HG03064 (cell line): ENCODE measurements at regions not wholly inside any gene's neighbourhood (a gene's known extent, or its start where the extent isn't known, plus 50 kb on each side); places are given as distances from the start of the nearest gene placed in this dataset.

ENCODE experiments used
- ATAC-seq: cut with Tn5 transposase; IDR thresholded peaks from one replicate; pipeline ENCODE4 v1.9.1; 2021; ENCODE audit warnings: low read depth; ENCODE audit not compliant: unreplicated experiment

DNA sequence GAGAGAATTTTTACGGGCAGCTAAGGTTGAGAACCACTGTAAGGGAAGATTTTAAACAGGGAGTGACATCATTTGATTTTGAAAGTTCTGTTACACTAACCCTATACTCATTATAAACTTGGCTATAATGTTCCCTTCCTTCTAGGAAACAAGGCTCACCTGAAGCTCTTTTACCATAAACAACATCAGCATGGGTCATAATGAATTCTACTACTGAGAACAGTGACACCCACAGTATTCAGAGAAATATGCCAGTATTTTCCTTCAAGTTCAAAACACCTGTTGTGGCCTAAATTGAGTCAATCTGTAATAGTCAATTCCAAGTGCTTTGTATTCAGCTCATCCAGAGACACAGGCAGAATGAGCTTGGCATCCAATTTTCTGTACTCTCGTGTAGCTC, 175.3 kb upstream of the STT3B start:
- no peak for ATAC-seq

DNA sequence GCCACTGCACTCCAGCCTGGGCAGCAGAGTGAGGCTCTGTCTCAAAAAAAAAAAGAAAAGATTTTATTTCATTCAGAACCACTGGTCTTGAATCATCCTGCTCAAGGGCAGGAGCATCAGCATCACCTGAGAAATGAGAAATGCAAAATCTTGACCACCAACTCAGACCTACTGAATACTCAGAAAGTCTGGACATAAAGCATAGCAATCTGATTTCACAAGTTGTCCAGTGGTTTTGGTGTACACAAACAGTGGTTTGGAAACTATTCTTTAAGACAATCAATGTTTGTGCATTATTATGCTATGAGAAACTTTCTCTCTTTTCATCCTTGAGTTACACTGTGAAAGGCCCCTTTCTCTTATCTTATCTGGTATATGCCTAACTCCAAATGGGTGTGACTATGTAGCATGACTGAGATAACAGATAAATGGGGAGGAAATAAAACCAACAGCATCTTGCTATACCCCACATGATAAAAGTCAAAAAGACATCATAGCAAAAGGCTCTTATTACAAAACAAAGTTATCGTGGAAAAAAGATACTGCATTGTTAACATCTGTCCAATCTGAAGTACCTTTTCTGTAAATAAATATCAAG, 174.2 kb upstream of the STT3B start:
- ATAC-seq: no peak

DNA sequence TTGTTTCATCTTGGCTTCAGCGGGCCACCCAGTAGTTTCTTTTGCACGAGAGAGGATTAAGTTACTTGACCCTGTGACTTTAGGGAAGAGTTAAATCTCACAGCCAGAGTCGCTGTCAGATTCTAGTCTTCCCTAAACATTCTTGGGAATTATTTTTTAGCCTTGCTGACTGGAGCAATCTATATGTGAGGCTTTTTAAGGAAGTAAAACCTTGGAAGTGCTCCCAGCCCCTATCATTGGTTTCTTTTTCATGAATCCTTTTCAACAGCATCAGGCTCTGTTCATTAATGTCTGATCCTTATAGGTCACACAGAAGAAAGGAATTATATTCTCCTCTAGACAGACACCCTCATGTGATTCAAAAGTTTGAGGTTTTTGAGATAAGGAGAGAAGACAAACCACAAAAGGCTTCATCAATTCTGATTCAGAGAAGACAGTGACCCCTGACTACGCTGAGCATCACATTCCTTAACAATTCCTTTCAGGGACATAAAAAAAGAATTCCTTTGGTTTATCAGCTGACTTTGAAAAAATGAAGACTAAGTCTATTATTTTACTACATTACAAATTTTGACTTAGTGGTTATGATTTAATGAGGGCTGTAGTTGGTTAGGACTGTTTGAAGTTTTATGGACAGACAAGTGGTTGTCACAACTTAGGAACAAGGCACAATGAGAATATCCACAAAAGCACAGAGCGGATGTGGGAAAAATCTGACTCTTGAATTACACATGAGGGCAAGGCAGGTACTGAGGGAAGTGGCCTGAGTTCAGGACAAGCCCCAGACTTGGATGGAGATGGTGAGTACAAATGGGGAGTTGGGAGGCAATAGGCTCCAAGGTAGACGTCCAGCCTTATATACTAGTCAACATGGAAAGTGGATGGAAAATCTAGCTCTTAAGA, 171.1 kb upstream of the STT3B start:
- no peak for ATAC-seq

DNA sequence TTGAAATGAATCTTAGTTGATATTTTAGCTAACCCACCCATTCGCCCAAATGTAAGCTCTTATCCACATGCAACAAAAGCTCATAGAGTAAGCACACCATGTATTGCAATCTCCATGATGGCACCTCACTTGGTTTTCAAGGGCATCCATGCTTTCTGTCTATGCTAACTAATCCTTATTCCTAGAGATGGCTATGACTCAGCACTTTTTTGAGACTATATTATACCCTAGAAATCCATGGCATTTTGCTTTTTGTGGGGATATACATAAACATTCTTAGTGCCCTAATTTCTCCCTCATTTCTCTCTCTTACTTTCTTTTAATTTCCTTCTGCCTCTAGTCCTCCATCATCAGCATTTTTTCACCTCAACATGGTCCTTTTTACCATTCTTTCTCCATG, 168.5 kb upstream of the STT3B start:
- ATAC-seq: no peak

DNA sequence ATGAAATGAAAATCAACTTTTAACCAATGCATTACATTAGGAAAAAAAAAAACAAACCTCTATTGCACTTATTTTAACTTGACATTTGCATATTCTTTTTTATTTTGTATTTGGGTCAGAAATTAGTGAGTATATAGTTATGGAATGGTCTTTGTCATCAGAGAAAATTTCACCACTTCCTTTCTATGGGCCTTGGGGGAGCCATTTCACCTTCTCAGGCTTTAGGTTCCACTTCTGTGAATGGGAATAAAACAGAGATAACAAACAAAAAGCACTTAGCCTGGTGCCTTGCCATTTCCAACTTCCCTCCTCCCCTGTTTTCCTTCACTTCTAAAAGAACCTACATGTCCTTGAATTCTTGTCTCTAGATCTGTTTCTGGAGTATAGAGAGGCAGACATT, 168.0 kb upstream of the STT3B start:
- ATAC-seq: no peak

DNA sequence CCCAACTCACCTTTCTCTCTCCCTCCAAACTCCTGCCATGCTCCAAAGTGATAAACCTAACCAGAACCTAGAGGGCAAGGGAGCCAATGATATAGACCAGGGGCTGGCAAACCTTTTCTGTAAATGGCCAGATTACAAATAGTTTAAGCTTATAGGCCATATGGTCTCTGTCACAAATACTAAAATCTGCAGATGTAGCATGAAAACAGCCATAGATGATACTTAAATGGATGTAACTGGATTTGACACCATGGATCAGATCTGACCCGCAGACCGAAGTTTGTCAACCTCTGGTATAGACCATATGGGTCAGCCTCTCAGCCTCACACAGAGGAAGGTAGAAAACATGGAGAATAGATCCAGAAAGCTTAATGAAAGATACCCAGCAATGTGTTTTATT, 165.2 kb upstream of the STT3B start:
- no peak for ATAC-seq

DNA sequence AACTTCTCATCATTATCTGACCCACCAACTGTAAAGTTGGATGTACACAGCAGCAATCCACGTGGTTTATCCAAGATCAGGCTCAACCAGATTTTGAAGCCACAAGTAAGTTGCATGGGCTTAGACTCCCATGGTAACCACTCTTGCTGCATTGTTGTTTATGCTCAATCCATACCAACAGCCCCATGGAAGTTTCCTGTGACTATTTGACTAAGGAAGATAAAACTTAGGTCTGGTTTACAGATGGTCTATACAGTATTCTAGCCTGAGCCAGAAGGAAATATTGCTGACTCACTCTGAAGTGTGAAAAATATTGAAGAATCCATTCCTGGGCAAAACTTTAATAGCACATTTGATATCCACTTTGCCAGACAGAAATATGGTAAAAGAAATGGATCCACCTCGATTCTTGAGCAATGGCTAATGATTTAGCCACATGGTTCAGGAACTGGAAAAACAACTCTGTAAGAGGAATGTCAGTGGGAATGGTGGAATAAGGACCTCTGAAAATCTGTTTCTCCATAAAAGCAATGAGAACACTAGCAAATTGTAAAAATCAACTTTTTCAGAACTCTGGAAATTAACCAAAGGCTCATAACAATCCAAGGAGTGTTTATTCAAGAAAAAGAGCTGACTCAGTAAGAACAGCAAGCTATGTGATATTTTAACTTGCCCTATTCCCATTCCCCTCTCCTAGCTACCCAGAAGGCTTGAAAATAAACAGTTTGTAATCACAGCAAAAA, 162.9 kb upstream of the STT3B start:
- ATAC-seq: no peak

DNA sequence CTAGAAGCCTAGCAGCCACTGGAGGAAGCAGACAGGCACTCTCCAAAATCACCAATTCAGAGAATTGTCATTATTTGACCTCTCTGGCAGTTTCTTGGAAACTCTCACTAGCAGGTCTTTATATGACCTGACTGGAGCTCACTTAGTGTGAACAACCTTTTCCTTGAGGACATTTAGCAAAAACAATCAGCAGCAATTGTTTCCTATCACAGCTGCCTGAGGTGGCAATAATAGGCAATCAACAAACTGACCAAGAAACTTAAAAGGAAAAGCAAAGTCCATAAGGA, 162.4 kb upstream of the STT3B start:
- ATAC-seq: no peak

DNA sequence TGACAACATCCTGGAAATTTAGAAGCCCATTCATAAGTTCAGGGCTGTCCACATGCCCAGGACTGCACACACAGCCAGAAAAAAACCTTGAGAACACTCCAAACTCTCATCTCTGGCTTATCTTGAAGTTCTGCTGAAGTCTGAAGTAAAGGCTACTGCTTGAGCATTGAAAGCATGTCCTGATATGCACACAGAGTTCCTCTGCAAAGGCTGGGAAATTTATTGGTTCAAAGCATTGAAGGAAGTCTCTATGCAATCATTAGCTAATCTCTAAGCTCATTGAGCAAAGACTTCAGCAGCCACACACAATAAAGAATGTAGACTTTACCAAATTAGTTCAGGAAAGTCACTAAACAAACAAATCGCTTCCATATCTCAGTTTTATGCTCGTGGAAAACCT, 162.0 kb upstream of the STT3B start:
- no peak for ATAC-seq

DNA sequence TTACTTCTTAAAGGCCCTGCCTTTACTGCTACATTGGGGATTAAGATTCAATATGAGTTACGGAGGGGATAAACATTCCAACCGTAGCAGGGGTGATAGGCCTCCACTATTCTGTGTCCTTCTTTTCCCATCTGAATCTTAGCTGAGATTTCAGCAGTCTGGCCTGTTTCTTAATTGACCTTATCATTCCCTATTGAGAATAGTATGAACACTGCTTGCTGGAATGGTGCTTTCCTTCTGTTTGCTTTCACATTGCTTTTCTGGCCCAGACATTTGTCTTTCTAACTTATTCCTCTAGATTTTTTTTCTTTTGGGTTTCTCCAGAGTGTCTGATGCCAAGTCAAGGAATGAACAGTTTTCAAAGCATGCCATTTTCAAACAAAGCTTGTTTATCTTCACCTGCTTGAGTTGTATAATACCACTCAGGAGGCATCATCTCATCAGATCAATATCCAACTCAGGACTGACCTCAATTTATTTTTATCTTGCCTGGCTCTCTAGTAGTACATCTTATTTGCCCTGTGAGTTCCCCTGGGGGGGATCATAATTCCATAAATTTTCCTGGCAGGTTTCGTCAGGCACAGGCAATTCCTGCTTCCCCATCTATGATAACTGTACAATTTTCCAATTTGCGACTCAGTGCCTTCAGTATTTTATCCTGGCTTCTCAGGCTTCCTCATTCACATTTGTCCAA, 161.1 kb upstream of the STT3B start:
- ATAC-seq: no peak

DNA sequence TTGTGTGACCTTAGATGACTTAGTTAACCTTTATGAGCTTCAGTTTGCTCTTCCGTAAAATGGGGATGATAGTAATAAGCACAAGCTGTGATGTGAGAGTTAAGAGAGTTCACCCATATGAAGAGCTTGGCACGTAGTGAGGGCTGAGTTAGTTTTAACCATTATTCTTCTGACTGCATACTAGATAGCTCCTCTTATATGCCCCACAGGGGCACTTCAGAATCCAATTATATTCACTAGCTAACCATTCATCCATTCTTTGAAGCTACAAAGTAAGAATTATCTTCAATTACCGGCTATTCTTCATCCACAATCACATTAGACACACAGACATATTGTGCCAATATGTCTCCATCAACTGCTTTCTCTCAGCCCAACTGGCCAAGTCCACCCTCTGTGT, 159.0 kb upstream of the STT3B start:
- no peak for ATAC-seq

DNA sequence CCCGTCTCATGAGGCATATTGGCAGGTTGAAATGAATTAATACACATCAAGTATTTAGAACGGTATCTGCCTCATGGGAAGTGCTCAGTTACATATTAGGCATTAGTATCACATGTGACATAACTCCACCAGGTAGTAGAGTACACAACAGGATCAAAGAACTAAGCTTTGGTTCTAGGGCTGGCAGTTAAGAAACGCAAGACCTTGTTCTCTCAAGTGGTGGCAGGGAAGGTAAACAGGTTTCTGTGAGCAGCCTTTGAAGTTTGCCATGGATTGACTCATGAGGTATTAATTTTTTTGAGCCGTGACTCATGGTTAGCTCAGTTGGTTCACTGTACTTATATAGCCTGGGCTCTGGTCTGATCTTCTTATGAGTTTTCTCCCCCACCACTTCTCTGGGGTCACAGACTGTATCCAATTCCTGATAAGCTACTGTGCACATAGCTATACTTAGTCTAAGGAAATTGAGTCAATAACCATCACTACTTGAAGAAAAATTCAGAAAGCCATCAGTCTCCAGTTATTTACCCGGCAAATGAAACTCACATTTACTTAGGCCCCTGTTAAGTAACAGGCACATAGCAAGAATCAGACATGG, 155.6 kb upstream of the STT3B start:
- no peak for ATAC-seq

DNA sequence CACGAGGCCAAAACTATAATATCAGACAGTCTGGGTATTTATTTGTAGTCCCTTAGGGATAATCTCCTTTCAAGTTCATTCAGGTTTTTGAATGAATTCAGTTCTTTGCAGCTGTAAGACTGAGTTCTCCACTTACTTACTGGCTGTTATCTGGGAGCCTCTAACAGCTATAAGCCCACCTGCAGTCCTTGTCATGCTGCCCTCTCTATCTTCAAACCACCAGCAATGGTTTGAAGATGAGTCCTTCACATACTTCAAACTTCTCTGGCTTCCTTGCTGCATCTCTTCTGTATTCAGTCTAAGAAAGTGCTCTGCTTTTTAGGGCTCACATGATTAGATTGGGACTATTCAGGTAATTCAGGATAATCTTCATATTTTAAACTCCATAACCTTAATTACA, 154.5 kb upstream of the STT3B start:
- ATAC-seq: no peak

DNA sequence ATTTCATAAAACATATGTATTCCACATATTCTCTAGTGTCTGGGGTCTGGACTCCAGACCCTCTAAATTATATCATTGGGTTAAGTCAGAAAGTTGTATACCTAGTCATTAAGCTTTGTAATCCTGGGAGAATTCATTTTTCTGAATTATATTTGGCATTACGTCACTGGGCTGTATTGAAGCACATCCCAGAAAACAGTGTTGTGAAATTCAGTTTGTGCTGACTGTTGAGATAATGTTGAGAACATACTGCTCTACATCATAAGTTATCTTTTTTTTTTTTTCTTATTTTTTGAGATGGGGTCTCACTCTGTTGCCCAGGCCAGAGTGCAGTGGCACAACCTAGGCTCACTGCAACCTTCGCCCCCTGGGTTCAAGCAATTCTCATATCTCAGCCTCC, 153.1 kb upstream of the STT3B start:
- ATAC-seq: no peak

DNA sequence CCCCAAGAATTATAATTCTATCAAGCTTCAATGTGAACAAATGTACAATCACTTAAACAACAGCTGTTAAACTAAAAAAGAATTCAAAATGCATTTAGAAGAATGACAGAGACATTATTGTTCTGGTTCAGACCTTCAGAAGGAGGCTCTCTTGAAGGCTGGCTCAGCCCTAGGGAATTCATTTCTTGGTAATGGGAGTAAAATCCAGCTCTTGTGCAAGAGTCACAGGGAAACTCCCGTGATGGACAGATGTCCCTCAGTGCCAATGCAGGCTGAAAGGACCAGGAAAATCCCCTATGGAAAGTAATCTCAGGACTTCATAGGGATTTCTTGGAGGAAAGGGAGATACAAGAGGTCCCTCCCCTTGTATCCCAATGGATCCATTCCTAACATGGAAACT, 149.9 kb upstream of the STT3B start:
- no peak for ATAC-seq

DNA sequence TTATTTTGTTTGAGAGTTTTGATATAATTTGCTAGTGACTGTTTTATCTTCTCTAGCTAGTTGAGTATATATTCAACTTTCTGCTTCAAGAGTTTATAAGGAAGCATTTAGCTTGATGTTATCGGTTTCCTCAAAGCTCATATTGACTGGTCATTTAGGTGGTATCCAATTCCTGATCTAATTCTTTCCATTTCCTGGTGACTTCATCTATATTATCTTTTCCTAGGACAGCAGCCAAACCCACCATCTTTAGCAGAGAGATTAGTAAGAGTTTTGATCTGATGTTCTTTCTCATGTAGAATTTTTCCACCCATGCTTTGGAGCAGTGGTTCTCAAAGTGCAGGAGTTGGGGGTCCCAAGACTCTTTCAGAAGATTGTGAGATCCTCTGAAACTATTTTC, 148.6 kb upstream of the STT3B start:
- ATAC-seq: no peak

DNA sequence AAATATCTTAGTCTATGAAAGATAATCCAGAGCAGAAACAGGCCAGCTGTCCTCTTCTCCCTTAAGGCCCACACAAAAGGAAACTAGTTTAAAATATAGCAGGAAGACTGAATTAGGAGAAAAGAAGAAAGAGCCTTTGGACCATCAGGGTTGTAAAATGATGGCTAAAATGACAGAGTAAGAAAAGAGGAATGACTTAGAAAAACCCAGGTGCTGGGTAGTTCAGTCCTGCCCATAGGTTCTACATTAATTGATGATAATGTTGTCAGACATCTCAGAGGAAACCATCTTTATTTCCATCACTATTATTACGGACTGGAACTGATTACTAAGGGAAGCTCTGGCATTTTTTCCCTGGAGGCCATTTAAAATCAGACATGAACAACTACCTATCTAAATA, 142.8 kb upstream of the STT3B start:
- no peak for ATAC-seq

DNA sequence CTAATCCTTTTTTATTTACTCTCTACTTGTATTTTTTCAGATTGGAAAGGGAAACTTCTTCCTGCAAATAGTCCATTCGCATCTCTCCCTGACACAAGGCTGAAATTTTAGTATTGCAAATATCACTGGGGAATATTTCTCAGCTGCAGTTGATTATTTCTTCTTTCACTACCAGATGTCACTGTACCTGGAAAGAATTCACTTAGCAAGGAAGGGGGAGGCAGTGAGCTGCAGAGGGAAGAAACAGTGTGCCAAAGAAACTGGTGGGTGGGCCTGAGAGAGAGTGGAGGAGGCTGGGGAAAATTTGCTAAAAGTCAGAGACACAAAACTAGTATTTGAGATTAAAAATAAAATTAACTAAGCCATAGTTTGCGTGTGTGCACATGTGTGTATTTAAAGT, 142.3 kb upstream of the STT3B start:
- ATAC-seq: no peak

DNA sequence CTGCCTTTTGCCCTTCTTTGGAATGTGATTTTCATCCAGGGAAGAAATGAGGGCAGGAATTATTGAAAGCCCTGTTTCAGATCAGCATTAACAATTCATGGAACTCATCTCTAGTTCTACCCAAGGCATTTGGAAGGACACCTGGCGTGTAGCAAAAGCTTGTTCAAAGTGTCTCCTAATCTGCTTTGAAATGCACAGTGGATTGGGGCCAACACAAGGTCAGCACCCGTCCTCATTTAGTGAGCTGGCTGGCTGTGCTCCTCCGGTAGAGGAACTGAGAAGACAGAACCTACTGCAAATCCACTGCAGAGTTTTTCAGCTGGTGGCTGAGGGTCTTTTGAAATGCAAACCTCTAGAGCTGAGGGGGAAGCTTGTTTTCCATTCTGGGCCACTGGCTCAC, 141.6 kb upstream of the STT3B start:
- ATAC-seq: no peak

DNA sequence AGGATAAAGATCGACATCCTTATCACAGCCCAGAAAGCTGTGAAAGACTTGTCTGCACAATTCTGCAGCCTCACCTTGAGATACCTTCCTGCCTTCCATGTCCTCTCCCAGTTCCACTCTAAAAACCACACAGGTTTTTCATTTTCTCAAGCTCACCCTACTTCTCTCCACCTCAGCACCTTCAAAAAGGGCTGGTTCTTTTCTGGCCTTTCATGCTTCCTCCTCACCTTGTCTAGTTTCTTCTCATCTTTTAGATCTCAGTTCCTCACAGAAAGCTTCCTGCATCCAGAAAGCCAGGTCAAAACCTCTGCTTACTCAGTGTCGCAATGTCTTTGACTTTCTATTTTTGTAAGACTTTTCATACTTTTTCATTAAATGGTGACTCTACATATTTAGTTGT, 140.2 kb upstream of the STT3B start:
- ATAC-seq: no peak

DNA sequence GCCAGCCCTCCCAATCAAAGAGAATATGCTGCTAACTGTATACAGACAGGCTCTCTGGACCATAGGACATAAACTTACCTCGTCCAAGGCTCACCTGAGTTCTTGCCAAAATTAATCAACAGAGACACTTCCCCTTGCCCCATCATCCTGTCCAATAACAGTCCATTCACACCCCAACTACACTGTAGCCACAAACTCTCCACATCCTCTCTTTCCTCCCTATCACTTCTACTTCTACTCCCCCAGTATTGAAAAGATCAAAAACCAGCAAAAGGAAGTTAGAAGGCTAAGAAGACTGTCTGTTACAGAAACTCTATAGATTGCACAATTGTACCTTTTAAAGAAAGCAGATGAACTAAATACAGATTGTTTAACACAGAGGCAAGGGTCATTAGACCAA, 133.5 kb upstream of the STT3B start:
- no peak for ATAC-seq
